Testis (tissue), 2 donors: ENCODE measurements at regions not wholly inside any gene's neighbourhood (a gene's known extent, or its start where the extent isn't known, plus 50 kb on each side); places are given as distances from the start of the nearest gene placed in this dataset.

ENCODE experiments used
- DNase-seq: peaks from one replicate; pipeline ENCODE4 v3.0.0-alpha.2; 2019
- H3K27ac ChIP-seq, 2 donors: fragments of 200-600 bp; sonication (generic); one replicate each; pipeline ENCODE4 v1.5.1; 2019
- H3K27me3 ChIP-seq: fragments of 200-600 bp; sonication (generic); one replicate; pipeline ENCODE4 v1.5.1; 2019
- H3K36me3 ChIP-seq: fragments of 200-600 bp; sonication (generic); one replicate; pipeline ENCODE4 v1.5.1; 2017; ENCODE audit warnings: low read depth; ENCODE audit errors: missing control alignments
- H3K4me1 ChIP-seq: fragments of 200-600 bp; sonication (generic); one replicate; pipeline ENCODE4 v1.5.1; 2019
- H3K4me3 ChIP-seq, 2 donors: fragments of 200-600 bp; sonication (generic); one replicate each; pipeline ENCODE4 v1.5.1; 2017 to 2019
- H3K9me3 ChIP-seq: fragments of 200-600 bp; sonication (generic); one replicate; pipeline ENCODE4 v1.5.1; 2017
- CTCF ChIP-seq, 3 experiments: fragments of 450-650 bp in 2 of 3; fragments of 200-600 bp in 1 of 3; sonication (generic) in 1 of 3; IDR thresholded peaks; one replicate each; pipeline ENCODE4 v1.5.1; 2016 to 2019; ENCODE audit warnings: antibody characterized with exemption in 3 of 3, mild to moderate bottlenecking in 2 of 3, moderate library complexity in 1 of 3
- POLR2A ChIP-seq: fragments of 450-650 bp; IDR thresholded peaks from one replicate; pipeline ENCODE4 v1.6.1; 2017; ENCODE audit warnings: antibody characterized with exemption, mild to moderate bottlenecking, moderate library complexity
- WGBS, 2 donors: methylation state at CpG; one replicate each; pipeline ENCODE4 v1.1.5; 2018; 5-methylcytosine and 5-hydroxymethylcytosine counted together
- intact Hi-C: fragments of 100-400 bp; cut with DNase I; formaldehyde crosslinking; loops from one replicate; pipeline ENCODE4 v1.15.1; 2023; ENCODE audit warnings: low total_unique reads

GRCh38 chr1:208510192-208510952 is 266.2 kb upstream of the PLXNA2 start:
- no peaks in the 10 kb centered on the region for H3K4me1 ChIP-seq
- no peaks in the 10 kb centered on the region for H3K27me3 ChIP-seq
- H3K27ac ChIP-seq: no peak overlapping the region
- WGBS, 2 donors: 90 to 91% methylated on average over 5 of the region's 5 CpGs
- intact Hi-C loops: no loop called here
- H3K9me3 ChIP-seq: no peaks in the 10 kb centered on the region
- TF ChIP-seq POLR2A (no peak), CTCF (IDR thresholded peaks at IDR 0.05) (no peak)
- DNase-seq: no peak
- H3K4me3 ChIP-seq: no peak overlapping the region
- no peaks in the 10 kb centered on the region for H3K36me3 ChIP-seq

GRCh38 chr1:208511242-208511860 is 267.2 kb upstream of the PLXNA2 start:
- H3K9me3 ChIP-seq: no peaks in the 10 kb centered on the region
- H3K4me3 ChIP-seq: no peak overlapping the region
- H3K36me3 ChIP-seq: no peaks in the 10 kb centered on the region
- intact Hi-C loops: no loop called here
- H3K27ac ChIP-seq: no peak overlapping the region
- no peak for DNase-seq
- TF ChIP-seq CTCF (IDR thresholded peaks at IDR 0.05) (no peak), POLR2A (no peak)
- no peaks in the 10 kb centered on the region for H3K27me3 ChIP-seq
- H3K4me1 ChIP-seq: no peaks in the 10 kb centered on the region
- 58 to 65% methylated on average over 6 of the region's 6 CpGs for WGBS, 2 donors

- Histone ChIP-seq H3K9me3 (no peaks in the 10 kb centered on the region), H3K27ac (no peak overlapping the region), H3K4me1 (no peaks in the 10 kb centered on the region), H3K4me3 (no peak overlapping the region), H3K27me3 (no peaks in the 10 kb centered on the region), H3K36me3 (no peaks in the 10 kb centered on the region)
- 74 to 77% methylated on average over 2 of the region's 2 CpGs for WGBS, 2 donors
- no peak for DNase-seq
- TF ChIP-seq CTCF (IDR thresholded peaks at IDR 0.05): no peak
- no peak for TF ChIP-seq POLR2A
- intact Hi-C loops: no loop called here
These were observed 269.6 kb upstream of the PLXNA2 start for GRCh38 chr1:208513799-208514198.

- no peaks in the 10 kb centered on the region for H3K27me3 ChIP-seq
- no peaks in the 10 kb centered on the region for H3K4me1 ChIP-seq
- H3K36me3 ChIP-seq: no peaks in the 10 kb centered on the region
- TF ChIP-seq POLR2A: no peak
- TF ChIP-seq CTCF (IDR thresholded peaks at IDR 0.05): no peak
- no peak overlapping the region for H3K27ac ChIP-seq
- H3K4me3 ChIP-seq: no peak overlapping the region
- intact Hi-C loops: no loop called here
- H3K9me3 ChIP-seq: no peaks in the 10 kb centered on the region
- WGBS, 2 donors: 94 to 96% methylated on average over 3 of the region's 3 CpGs
- no peak for DNase-seq
These were observed 270.9 kb upstream of the PLXNA2 start for GRCh38 chr1:208515129-208515528.

- no peaks in the 10 kb centered on the region for H3K36me3 ChIP-seq
- no peak overlapping the region for H3K27ac ChIP-seq
- H3K4me1 ChIP-seq: no peaks in the 10 kb centered on the region
- H3K27me3 ChIP-seq: no peaks in the 10 kb centered on the region
- TF ChIP-seq CTCF (IDR thresholded peaks at IDR 0.05): no peak
- TF ChIP-seq POLR2A: no peak
- intact Hi-C loops: no loop called here
- 82 to 86% methylated on average over 5 of the region's 5 CpGs for WGBS, 2 donors
- H3K9me3 ChIP-seq: no peaks in the 10 kb centered on the region
- no peak overlapping the region for H3K4me3 ChIP-seq
- DNase-seq: no peak
These were observed 272.6 kb upstream of the PLXNA2 start for GRCh38 chr1:208516780-208517179.
